ENCODE measurements at regions not wholly inside any gene's neighbourhood (a gene's known extent, or its start where the extent isn't known, plus 50 kb on each side); places are given as distances from the start of the nearest gene placed in this dataset.
A peak's percentile ranks its signal among the peaks of the same experiment; 100 is the strongest.
"Not testable (repeated sequence)": the region's sequence is repeated elsewhere in the genome, so short reads cannot be mapped to it uniquely, and the experiment has no call there.

DNA sequence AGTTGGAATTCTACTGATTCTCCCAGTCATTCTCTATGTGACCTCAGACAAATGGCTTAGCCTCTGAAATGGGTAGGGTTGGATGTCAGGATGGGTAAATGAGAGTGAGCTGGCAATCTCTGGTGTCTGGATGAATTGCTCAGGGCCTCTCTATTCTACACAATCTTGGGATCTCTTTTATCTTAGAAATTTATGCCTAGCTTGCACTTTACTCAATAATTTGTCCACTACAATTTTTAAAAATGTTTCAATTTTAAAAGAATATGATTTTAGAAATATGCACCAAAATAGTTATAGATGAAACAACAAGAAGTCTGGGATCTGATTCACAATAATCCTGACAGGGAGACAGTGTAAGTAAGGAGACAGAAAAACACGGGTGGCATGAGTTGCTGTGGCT, 134.1 kb downstream of the KLRB1 start:
- H3K27me3 ChIP-seq (replicated peaks; ENCODE audit: control insufficient read depth, insufficient read depth, low read length); H3K9ac ChIP-seq (ENCODE audit: low read length); H3K9me3 ChIP-seq (ENCODE audit: control insufficient read depth, low read length); H3K36me3 ChIP-seq (ENCODE audit: control insufficient read depth, insufficient read depth, low read length, severe bottlenecking); H3K4me1 ChIP-seq (ENCODE audit: control insufficient read depth, insufficient read depth, low read length); DNase-seq (ENCODE audit: low read depth); H3K4me3 ChIP-seq (ENCODE audit: low read length): not testable (repeated sequence)

DNA sequence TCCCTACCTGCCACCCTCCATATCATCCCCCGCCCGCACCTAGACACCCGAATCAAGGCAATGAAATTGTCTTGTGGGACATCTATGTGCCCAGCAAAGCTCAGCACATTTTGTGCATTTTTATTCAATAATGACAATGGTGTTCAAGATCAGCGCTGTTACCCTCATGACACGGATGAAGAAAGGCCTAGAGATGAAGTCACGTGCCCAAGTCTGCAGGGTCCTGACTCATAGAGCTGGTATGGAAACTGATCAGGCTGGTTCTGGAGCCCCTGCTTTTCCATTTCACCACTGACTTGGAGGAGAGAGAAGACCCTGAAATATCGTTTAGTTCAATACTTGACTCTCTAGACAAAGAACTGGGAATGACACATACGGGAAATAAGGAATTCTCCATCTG, 136.2 kb downstream of the KLRB1 start:
- not testable (repeated sequence) for H3K4me1 ChIP-seq (ENCODE audit: control insufficient read depth, insufficient read depth, low read length); H3K9ac ChIP-seq (ENCODE audit: low read length); H3K36me3 ChIP-seq (ENCODE audit: control insufficient read depth, insufficient read depth, low read length, severe bottlenecking); DNase-seq (ENCODE audit: low read depth); H3K4me3 ChIP-seq (ENCODE audit: low read length); H3K9me3 ChIP-seq (ENCODE audit: control insufficient read depth, low read length); H3K27me3 ChIP-seq (replicated peaks; ENCODE audit: control insufficient read depth, insufficient read depth, low read length)

DNA sequence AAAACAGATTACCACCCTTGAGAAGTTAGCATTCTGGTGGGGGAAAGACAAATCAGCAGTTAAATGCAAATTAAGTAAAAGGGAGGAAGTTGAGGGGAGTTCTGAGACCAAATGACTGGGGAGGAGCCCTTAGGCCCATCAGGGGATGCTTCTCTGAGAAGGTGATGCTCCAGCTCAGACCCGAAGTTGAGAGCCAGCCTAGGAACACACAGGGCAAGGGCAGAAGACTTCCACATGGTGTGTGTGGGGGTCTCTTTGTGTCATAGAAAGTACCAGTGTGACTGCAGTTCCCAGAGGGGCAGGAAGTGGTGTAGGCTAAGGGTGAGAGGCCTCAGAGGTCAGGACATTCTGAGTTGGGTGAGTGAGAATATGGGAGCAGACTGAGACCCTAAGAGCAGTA, 137.3 kb downstream of the KLRB1 start:
- not testable (repeated sequence) for H3K4me3 ChIP-seq (ENCODE audit: low read length); H3K27me3 ChIP-seq (replicated peaks; ENCODE audit: control insufficient read depth, insufficient read depth, low read length); H3K36me3 ChIP-seq (ENCODE audit: control insufficient read depth, insufficient read depth, low read length, severe bottlenecking); H3K9me3 ChIP-seq (ENCODE audit: control insufficient read depth, low read length); DNase-seq (ENCODE audit: low read depth); H3K4me1 ChIP-seq (ENCODE audit: control insufficient read depth, insufficient read depth, low read length); H3K9ac ChIP-seq (ENCODE audit: low read length)

DNA sequence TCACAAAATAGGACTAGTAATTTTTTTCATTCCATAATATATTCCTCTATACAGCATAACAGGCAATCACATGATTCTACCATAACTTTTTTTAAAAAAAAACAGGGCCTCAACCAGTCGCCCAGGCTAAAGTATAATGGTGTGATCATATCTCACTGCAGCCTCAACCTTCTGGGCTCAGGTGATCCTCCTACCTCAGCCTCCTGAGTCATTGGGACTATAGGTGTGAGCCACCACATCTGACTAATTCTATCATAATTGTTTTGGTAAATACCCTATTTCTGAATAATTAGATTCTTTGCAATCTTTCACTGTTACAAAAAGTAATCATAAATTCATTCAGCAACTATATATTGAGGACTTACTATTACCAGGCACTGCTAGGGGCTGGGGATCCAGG, 137.8 kb downstream of the KLRB1 start:
- not testable (repeated sequence) for DNase-seq (ENCODE audit: low read depth)

DNA sequence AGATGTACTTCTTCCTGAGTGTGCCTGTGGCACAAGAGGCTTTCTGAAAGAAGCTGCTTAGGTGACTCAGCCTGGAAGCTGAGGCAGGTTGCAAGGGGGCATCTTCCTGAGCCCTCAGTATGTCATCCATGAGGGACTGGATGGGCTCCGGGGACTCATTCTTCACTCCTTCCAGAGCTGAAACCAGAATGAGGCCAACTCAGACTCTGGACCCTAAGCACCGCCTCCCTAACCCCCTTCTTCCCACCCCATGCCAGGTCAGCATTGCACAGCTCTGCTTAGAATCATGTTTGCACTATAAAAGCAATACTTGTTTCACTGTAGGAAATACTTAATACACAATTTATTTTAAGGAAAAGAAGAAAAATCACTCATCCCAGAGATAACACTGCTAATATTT, 138.3 kb downstream of the KLRB1 start:
- not testable (repeated sequence) for H3K9me3 ChIP-seq (ENCODE audit: control insufficient read depth, low read length); DNase-seq (ENCODE audit: low read depth); H3K36me3 ChIP-seq (ENCODE audit: control insufficient read depth, insufficient read depth, low read length, severe bottlenecking); H3K9ac ChIP-seq (ENCODE audit: low read length); H3K27me3 ChIP-seq (replicated peaks; ENCODE audit: control insufficient read depth, insufficient read depth, low read length); H3K4me1 ChIP-seq (ENCODE audit: control insufficient read depth, insufficient read depth, low read length); H3K4me3 ChIP-seq (ENCODE audit: low read length)

More for the DNA sequence above, 137.8 kb downstream of the KLRB1 start:
- H3K36me3 ChIP-seq (ENCODE audit: control insufficient read depth, insufficient read depth, low read length, severe bottlenecking); H3K4me1 ChIP-seq (ENCODE audit: control insufficient read depth, insufficient read depth, low read length); H3K4me3 ChIP-seq (ENCODE audit: low read length); H3K9ac ChIP-seq (ENCODE audit: low read length); H3K27me3 ChIP-seq (replicated peaks; ENCODE audit: control insufficient read depth, insufficient read depth, low read length); H3K9me3 ChIP-seq (ENCODE audit: control insufficient read depth, low read length): not testable (repeated sequence)

DNA sequence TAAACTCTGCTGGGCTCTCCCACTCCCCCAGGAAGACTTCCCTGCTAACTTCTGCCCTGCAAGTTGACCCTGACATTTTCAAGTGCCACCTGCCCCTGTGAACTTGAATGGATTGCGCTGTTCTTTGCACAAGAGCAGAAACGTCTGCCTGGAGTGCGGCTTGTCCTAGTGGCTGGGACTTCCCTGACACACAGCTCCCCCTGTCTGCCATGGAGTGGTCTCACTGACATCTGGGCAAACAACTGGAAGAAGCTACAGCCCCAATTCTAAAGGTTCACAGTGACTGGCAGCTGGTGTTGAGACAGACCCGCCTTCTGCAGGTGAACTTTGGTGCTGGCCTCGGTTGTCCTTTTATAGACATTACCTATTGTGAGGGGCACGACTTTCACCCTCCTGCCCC, 138.7 kb downstream of the KLRB1 start:
- not testable (repeated sequence) for H3K4me1 ChIP-seq (ENCODE audit: control insufficient read depth, insufficient read depth, low read length); H3K27me3 ChIP-seq (replicated peaks; ENCODE audit: control insufficient read depth, insufficient read depth, low read length); H3K36me3 ChIP-seq (ENCODE audit: control insufficient read depth, insufficient read depth, low read length, severe bottlenecking); H3K9me3 ChIP-seq (ENCODE audit: control insufficient read depth, low read length); H3K4me3 ChIP-seq (ENCODE audit: low read length); H3K9ac ChIP-seq (ENCODE audit: low read length)
- peak; percentile 35 for DNase-seq (ENCODE audit: low read depth)

DNA sequence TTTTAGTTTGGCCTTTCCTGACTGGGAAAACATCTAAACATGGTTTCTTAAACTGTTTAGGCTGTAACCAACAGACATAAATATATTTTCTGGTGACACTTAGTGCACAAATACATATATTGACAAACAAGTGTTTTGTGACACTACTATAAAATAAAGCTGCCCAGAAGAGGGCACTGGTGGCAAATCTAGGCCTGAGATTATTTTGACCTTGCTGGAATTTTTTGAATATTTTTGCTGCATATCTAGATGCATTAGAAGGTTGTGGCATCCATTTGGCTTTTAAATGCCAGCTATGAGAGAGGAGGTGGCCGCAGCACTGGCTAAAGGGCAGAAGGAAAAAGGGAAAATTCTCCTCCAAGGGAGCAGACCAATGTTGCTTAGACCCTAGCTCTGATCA, 139.6 kb downstream of the KLRB1 start:
- H3K9me3 ChIP-seq (ENCODE audit: control insufficient read depth, low read length); H3K9ac ChIP-seq (ENCODE audit: low read length); H3K4me3 ChIP-seq (ENCODE audit: low read length); H3K27me3 ChIP-seq (replicated peaks; ENCODE audit: control insufficient read depth, insufficient read depth, low read length); H3K4me1 ChIP-seq (ENCODE audit: control insufficient read depth, insufficient read depth, low read length); H3K36me3 ChIP-seq (ENCODE audit: control insufficient read depth, insufficient read depth, low read length, severe bottlenecking): not testable (repeated sequence)
- peak; percentile 28 for DNase-seq (ENCODE audit: low read depth)

DNA sequence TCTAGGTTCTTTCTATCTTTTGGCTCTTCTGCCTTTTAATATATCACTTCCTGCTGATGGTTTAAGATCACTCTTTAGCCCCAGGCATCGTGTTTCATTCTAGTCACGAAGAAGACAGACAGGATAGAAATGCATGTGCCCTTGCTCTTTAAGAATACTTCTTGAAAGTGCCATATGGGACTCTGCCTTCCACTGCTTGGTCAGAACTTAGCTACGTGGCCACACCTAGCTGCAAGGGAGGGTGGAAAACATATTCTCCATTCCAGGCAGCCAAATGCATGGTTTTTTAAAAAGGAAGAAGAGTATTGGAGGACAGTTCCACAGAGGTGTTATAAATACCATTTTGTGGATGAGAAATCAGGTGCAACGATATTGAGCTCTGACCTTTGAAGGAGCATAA, 143.3 kb downstream of the KLRB1 start:
- no peaks in the 10 kb centered on the region for H3K9me3 ChIP-seq (ENCODE audit: control insufficient read depth, low read length)
- no peaks in the 10 kb centered on the region for H3K4me1 ChIP-seq (ENCODE audit: control insufficient read depth, insufficient read depth, low read length)
- no peaks in the 10 kb centered on the region for H3K36me3 ChIP-seq (ENCODE audit: control insufficient read depth, insufficient read depth, low read length, severe bottlenecking)
- H3K4me3 ChIP-seq (ENCODE audit: low read length), result no peak overlapping the region
- H3K27me3 ChIP-seq (replicated peaks; ENCODE audit: control insufficient read depth, insufficient read depth, low read length), result no peaks in the 10 kb centered on the region
- no peak for DNase-seq (ENCODE audit: low read depth)
- no peak overlapping the region for H3K9ac ChIP-seq (ENCODE audit: low read length)

DNA sequence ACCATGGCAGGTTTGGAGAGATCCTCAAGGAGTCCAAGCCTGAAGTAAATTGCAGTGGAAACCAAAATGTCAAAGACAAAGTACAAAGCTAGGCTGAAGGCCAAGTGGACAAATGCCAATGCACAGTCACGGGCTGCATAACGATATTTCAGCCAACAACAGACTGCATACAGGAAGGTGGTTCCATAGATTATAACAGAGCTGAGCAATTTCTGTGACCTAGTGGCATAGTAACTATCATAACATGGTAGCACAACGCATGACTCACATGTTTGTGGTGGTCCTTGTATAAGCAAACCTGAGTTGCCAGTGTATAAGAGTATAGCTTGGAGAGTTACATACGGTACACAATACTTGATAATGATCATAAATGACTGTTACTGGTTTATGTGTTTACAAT, 152.2 kb downstream of the KLRB1 start:
- H3K9ac ChIP-seq (ENCODE audit: low read length); H3K36me3 ChIP-seq (ENCODE audit: control insufficient read depth, insufficient read depth, low read length, severe bottlenecking); H3K4me1 ChIP-seq (ENCODE audit: control insufficient read depth, insufficient read depth, low read length); H3K4me3 ChIP-seq (ENCODE audit: low read length); H3K27me3 ChIP-seq (replicated peaks; ENCODE audit: control insufficient read depth, insufficient read depth, low read length); DNase-seq (ENCODE audit: low read depth); H3K9me3 ChIP-seq (ENCODE audit: control insufficient read depth, low read length): not testable (repeated sequence)

DNA sequence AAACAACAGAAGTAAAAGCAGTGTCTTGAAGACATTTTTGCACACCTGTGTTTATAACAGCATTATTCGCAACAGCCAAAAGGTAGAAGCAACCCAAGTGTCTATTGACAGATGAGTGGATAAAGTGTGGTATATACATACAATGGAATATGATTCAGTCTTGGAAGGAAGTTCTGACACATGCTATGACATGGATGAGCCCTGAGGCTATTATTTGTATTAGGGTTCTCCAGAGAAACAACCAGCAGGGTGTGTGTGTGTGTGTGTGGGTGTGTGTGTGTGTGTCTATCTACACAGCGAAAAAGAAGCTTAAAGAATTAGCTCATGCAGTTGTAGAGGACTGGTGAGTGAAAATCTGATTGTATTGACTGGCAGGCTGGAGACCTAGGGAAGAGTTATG, 153.7 kb downstream of the KLRB1 start:
- not testable (repeated sequence) for DNase-seq (ENCODE audit: low read depth); H3K27me3 ChIP-seq (replicated peaks; ENCODE audit: control insufficient read depth, insufficient read depth, low read length); H3K4me1 ChIP-seq (ENCODE audit: control insufficient read depth, insufficient read depth, low read length); H3K36me3 ChIP-seq (ENCODE audit: control insufficient read depth, insufficient read depth, low read length, severe bottlenecking); H3K9ac ChIP-seq (ENCODE audit: low read length); H3K4me3 ChIP-seq (ENCODE audit: low read length); H3K9me3 ChIP-seq (ENCODE audit: control insufficient read depth, low read length)

DNA sequence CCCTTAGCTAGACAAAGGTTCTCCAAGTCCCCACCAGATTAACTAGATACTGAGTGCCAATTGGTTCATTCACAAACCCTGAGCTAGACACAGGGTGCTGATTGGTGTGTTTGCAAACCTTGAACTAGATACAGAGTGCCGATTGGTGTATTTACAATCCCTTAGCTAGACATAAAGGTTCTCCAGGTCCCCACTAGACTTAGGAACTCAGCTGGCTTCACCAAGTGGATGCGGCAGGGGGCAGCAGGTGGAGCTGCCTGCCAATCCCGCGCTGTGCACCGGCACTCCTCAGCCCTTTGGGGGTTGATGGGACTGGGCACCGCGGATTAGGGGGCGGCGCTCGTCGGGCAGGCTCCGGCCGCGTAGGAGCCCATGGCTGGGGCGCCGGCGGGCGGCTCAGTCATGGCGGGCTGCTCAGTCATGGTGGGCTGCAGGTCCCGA, 157.6 kb downstream of the KLRB1 start:
- DNase-seq (ENCODE audit: low read depth); H3K9me3 ChIP-seq (ENCODE audit: control insufficient read depth, low read length); H3K4me3 ChIP-seq (ENCODE audit: low read length); H3K36me3 ChIP-seq (ENCODE audit: control insufficient read depth, insufficient read depth, low read length, severe bottlenecking); H3K27me3 ChIP-seq (replicated peaks; ENCODE audit: control insufficient read depth, insufficient read depth, low read length); H3K9ac ChIP-seq (ENCODE audit: low read length); H3K4me1 ChIP-seq (ENCODE audit: control insufficient read depth, insufficient read depth, low read length): not testable (repeated sequence)

DNA sequence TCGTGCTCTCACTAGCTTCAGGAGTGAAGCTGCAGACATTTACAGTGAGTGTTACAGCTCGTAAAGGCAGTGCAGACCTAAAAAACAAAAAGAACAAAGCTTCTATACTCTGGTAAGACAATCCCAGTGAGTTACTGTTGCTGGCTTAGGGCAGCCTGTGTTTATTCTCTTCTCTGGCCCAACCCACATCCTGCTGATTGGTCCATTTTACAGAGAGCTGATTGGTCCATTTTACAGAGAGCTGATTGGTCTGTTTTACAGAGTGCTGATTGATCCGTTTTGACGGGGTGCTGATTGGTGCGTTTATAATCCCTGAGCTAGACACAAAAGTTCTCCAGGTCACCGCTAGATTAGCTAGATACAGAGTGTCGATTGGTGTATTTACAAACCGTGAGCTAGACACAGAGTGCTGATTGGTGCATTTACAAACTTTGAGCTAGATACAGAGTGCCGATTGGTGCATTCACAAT, 158.0 kb downstream of the KLRB1 start:
- not testable (repeated sequence) for H3K27me3 ChIP-seq (replicated peaks; ENCODE audit: control insufficient read depth, insufficient read depth, low read length); H3K4me1 ChIP-seq (ENCODE audit: control insufficient read depth, insufficient read depth, low read length); H3K9me3 ChIP-seq (ENCODE audit: control insufficient read depth, low read length); H3K4me3 ChIP-seq (ENCODE audit: low read length); H3K9ac ChIP-seq (ENCODE audit: low read length); DNase-seq (ENCODE audit: low read depth); H3K36me3 ChIP-seq (ENCODE audit: control insufficient read depth, insufficient read depth, low read length, severe bottlenecking)
